ENCODE measurements at regions not wholly inside any gene's neighbourhood (a gene's known extent, or its start where the extent isn't known, plus 50 kb on each side); places are given as distances from the start of the nearest gene placed in this dataset.

- Histone ChIP-seq H3K27ac (ENCODE audit: insufficient read depth, low read length) (no peak overlapping the region), H3K4me2 (ENCODE audit: low read depth, low read length) (no peak overlapping the region), H3K9me1 (ENCODE audit: insufficient read depth, low read length) (no peaks in the 10 kb centered on the region), H4K5ac (ENCODE audit: low read depth, low read length) (no peak overlapping the region), H3K9me3 (ENCODE audit: control insufficient read depth, insufficient read depth, low read length) (peaks cover 7% of the 10 kb centered on the region), H4K91ac (ENCODE audit: insufficient read depth, low read depth, low read length) (no peak overlapping the region), H2BK5ac (ENCODE audit: low read depth, low read length, poor library complexity, severe bottlenecking) (no peak overlapping the region), H3K23ac (ENCODE audit: low read depth, low read length) (no peak overlapping the region), H3K27me3 (ENCODE audit: control insufficient read depth, insufficient read depth, low read length) (no peaks in the 10 kb centered on the region), H3K36me3 (ENCODE audit: control insufficient read depth, insufficient read depth, low read length) (no peaks in the 10 kb centered on the region), H2BK20ac (ENCODE audit: low read depth, low read length) (no peak overlapping the region), H3K4me1 (ENCODE audit: control insufficient read depth, insufficient read depth, low read length) (no peaks in the 10 kb centered on the region), H2AK9ac (replicated peaks; ENCODE audit: low read depth, low read length, poor library complexity) (no peak overlapping the region), H4K20me1 (ENCODE audit: insufficient read depth, low read length) (no peaks in the 10 kb centered on the region), H2AFZ (replicated peaks; ENCODE audit: low read length, poor library complexity) (no peak overlapping the region), H3K9ac (ENCODE audit: low read depth, low read length) (no peak overlapping the region), H3K79me1 (ENCODE audit: low read depth in 1 of 2, low read length in 2 of 2) (no peaks in the 10 kb centered on the region), H4K8ac (ENCODE audit: low read depth in 2 of 2, low read length in 2 of 2) (no peak overlapping the region), H2AK5ac (ENCODE audit: low read depth, low read length) (no peak overlapping the region), H2BK15ac (ENCODE audit: low read depth, low read length) (no peak overlapping the region), H2BK120ac (ENCODE audit: low read depth, low read length) (no peak overlapping the region), H3K14ac (replicated peaks; ENCODE audit: low read depth, low read length) (no peak overlapping the region), H3K4ac (ENCODE audit: low read depth, low read length) (no peak overlapping the region), H3K4me3 (ENCODE audit: insufficient read depth, low read depth, low read length) (no peak overlapping the region), H3K56ac (ENCODE audit: extremely low read depth, insufficient read depth, low read length) (no peak overlapping the region), H3K18ac (ENCODE audit: low read depth, low read length) (no peak overlapping the region)
- dilution Hi-C loops (cut with HindIII; ENCODE audit: low sequenced_read_pairs, unreplicated experiment) (no loop called here), intact Hi-C loops (cut with micrococcal nuclease) (no loop called here), in situ Hi-C loops (cut with MboI; ENCODE audit: low sequenced_read_pairs) (no loop called here)
- TF ChIP-seq RFX5 (IDR thresholded peaks at IDR 0.05; ENCODE audit: low read depth, low read length) (no peak), USF2 (IDR thresholded peaks at IDR 0.05; ENCODE audit: low read depth, low read length) (no peak), MAZ (IDR thresholded peaks at IDR 0.05; ENCODE audit: borderline replicate concordance, low read depth, low read length) (no peak), NFE2L2 (IDR thresholded peaks at IDR 0.05; ENCODE audit: low read depth, low read length) (no peak), CTCF (conservative IDR thresholded peaks at IDR 0.05; ENCODE audit: low read depth, low read length) (no peak), RCOR1 (IDR thresholded peaks at IDR 0.05; ENCODE audit: insufficient replicate concordance, low read length) (no peak), CHD1 (IDR thresholded peaks at IDR 0.05; ENCODE audit: low read depth, low read length) (no peak), BHLHE40 (IDR thresholded peaks at IDR 0.05; ENCODE audit: low read depth, low read length) (no peak), MAFK (IDR thresholded peaks at IDR 0.05; ENCODE audit: low read depth, low read length) (no peak), FOS (IDR thresholded peaks at IDR 0.05; ENCODE audit: low read depth, low read length) (no peak), RAD21 (IDR thresholded peaks at IDR 0.05; ENCODE audit: low read length) (no peak), SMC3 (IDR thresholded peaks at IDR 0.05; ENCODE audit: low read depth, low read length) (no peak), MXI1 (IDR thresholded peaks at IDR 0.05; ENCODE audit: borderline replicate concordance, low read depth, low read length) (no peak), POLR2A (IDR thresholded peaks at IDR 0.05; ENCODE audit: low read depth, low read length) (no peak), CEBPB (IDR thresholded peaks at IDR 0.05; ENCODE audit: low read depth, low read length) (no peak), ELK1 (IDR thresholded peaks at IDR 0.05; ENCODE audit: borderline replicate concordance, low read depth, low read length) (no peak)
- ChIA-PET CTCF (no interaction called here), POLR2A (ENCODE audit: unreplicated experiment) (no interaction called here)
- ATAC-seq (ENCODE audit: low read depth) (no peak), DNase-seq (no peak)
- BruUV-seq (replicated peaks) = no TSS peak
- no CpG with 5 or more reads among the region's 5 CpGs for WGBS, 2 experiments (ENCODE audit: extremely low coverage in 2 of 2, insufficient read length in 1 of 2)
Measured at GRCh38 chr7:69419934-69420333, 178.3 kb upstream of the AUTS2 start.

Data from IMR-90 (cell line).